NCI-H128 (cell line): ENCODE measurements at regions not wholly inside any gene's neighbourhood (a gene's known extent, or its start where the extent isn't known, plus 50 kb on each side); places are given as distances from the start of the nearest gene placed in this dataset.

Experiments
- DNase-seq: peaks from one replicate; lab custom pipeline; 2025; ENCODE audit not compliant: unreplicated experiment; lab: John Stamatoyannopoulos, UW

DNA sequence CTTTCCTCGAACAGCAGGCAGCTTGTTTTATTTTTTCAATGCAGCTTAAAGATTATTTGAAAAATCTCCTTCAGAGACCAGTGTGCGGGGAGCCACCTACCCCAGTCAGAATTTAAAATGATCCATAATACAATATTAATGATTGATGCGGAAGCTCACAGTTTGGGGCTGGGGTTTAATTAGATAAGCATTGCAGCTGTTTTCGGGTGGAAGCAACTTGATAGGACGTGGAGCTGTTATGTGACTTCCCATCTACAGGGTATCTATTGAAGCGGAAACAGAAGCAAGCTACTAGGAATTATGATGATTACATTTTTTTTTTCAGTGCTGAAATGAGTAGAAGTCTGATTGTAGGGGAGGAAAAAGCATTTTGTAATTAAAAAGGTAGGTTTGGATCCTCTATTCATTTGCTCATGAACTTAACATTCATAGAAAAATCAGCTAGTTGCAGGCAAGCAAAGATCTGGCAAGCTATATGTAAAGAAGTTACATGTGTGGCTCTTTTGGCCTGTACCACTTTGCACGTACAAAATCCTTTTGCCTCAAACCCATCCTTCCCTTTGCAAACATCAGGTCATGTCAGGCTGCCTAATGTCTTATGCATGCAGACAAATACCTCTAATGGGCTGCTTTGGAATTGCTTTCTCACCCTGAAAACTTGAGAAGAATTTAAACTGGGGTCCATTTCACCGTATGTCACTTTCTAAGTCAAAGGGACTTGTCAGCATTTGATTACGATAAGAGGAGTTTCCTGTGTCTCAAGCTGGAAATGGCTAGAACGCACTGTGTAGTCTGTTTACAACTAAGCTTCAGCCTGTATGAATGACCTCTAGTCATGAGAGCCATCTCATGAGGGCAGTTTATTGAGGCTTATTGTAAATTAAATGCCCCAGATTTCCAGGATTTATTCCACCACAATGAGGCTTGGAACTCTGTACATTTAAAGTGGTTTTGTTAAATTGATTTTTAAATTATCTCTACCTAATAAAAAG lies 267.1 kb upstream of the TMTC4 start:
- no peak for DNase-seq

DNA sequence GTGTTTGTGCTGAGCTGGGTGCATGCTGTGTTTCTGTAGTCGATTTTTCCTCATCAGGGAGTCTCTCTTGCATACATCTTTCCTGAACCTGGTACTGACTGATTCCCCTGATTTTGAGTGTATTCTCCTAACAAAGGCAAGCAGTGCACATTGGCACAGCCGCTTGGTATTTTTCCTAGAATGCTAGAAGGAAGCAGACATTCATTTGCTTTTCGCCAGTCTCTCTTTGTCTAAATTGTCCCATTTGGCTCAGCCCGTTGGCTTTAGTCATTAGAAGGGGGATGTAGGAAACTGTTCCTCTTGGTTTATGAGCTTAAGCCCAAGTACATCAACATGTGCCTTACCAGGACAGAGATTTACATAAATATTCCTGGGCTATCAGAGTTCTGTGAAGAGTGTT lies 266.1 kb upstream of the TMTC4 start:
- no peak for DNase-seq

DNA sequence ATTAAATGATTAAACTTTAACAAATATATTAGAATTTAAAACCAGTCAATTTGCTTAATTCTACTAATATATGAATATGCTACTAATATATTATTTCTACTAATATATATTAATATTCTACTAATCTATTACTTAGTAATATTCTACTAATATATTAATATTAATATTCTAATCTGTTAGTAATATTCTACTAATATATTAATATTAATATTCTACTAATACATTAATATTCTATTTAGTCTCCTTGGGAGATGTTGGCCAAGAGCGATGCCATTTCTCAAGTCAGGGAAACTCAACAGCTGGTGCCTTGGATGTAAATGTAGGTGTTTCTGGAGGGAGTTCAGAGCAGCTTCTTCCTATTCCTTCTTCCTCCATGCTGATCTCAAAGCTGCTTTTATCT lies 259.2 kb upstream of the TMTC4 start:
- DNase-seq = no peak

DNA sequence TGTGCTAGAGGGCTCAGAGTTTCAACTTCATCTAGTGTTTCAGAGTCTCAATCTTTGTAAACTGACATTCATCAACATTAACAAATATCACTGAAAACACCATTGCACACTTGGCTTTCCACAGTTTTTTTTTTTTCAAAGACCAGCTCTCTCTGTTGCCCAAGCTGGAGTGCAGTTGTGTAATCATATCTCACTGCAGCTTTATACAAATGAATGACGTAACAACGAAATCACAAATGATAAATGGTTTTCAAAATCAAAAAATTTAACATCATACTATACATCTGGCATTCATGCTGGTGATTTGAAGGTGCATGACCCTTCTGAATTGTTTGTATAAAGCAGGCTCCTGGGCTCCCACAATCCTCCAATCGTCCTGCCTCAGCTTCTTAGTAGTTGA lies 248.0 kb upstream of the TMTC4 start:
- DNase-seq = no peak

DNA sequence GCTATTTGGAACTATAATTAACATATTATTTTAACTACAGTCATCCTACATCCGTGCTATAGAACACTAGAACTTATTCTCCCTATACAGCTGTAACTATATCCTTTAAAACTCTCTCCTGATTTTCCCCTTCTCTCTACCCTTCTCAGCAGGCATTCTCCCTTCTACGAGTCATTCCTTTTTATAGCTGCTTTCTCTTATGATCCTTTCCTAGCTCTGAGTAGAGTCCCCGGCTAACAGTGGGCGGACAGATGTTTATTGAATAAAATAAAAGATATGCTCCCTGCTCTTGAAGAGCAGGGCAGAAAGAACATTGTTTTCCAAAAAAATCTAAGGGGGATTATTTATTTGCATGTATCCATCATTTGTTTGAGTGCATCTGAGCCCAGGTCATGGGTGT lies 246.5 kb upstream of the TMTC4 start:
- DNase-seq = no peak

DNA sequence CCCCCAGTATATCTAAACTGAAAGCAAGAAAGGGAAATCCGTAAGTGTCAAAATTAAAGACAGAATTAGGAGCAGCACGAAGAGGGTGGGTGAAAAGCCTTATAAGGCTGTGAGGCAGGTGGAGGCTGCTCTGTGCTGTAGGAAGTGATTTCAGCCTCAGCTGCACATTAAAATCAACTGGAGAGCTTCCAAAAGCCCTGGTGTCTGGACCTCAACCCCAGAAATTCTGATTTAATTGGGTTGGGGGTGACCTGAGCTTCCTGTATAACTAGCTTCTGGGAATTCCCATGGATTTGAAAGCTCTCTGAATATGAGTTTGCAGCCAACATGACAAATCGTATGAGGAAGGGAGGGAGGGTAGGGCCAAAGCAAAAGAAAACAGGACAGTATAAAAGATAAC lies 242.4 kb upstream of the TMTC4 start:
- DNase-seq = no peak

DNA sequence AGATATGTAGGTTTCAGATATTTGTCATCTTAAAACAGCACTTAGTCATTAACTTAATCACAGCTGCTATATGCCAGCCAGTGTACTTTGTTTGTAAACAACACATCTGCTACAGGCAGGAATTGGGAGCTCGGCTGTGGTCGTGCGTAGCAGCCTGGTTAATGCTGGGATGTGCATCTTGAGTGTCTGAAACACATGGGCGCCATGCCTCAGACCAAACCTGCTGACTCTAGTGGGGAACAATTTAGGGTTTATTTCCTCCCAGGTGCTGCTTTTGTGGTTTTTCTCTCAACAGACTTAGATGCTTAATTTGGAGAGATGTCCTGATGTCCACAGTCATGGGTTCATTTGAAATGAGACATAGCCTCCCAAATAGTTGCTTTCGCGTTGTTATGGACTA lies 238.5 kb upstream of the TMTC4 start:
- no peak for DNase-seq

DNA sequence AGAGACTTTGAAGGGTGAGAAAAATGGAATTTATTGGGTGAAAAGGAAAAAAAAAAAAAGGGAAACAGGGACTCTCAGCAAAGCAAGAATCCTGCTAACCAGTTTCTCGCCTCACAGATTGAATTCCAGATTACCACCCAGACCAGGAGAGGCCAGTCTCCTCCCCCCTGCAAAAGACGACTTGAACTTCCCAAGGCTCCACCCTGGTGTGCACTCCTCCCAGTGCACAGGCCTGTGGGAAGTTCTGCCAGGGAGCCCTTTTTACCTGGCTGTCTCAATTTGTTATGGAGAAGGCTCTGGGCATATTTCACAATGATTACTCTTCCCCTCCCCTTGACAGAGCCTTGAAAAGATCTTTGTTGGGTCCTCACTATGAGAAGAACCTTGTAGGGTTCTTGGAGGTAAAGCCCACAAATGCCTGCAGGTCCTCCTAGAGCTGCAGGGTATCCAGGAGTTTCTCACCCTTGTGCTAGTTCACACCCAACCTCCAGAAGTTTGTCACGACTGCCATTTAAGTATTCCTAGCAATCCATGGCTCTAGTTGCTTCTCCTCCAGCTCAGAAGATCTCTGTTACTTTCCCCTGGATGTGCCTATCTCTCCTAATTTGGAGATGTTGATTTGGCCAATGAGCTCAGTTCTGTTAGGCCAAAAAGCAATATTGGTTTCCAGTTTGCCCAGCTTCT lies 229.8 kb upstream of the TMTC4 start:
- DNase-seq = no peak

DNA sequence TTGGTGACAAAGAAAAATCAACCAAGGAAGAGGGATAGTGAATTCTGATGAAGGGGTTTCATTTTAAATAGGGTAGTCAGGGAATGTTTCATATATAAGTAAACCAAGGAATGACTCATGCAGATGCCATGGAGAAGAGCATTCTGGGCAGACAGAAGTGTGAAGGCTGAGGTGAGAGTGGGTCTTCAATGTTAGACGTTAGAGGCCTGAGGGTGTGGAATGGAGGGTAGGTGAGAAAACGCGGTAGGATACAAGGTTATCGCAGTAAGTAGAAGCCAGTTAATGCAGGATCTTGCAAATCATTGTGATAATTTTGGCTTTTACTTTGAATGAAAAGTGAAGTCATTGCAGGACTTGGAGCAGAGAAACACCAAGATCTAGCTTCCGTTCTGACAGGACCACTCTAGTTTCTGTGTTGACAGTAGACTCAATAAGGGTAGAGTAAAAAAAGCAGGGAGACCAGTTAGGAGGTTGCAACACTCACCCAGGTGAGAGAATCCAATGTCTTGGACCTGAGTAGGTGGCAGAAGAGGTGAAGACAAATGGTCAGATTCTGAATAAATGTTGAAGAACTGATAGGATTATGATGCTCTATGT lies 225.2 kb upstream of the TMTC4 start:
- DNase-seq = no peak

DNA sequence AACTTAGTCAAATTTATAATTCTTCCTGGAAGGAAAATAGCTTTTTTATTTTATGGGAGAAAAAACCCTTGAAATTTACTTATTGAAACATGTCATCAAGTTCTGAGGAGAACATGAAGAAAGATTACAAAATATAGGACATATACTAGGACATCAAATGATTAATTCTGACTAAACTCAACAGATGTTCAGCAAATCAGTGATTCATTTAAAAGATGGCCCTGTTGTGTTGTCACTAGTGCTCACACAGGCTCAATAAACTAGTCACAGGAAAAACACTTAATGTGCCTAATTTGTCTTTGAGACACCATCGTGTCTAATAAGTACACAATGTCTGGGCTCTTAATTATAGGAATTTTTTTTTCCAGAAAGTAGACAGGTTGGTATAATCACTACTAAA lies 223.8 kb upstream of the TMTC4 start:
- DNase-seq = no peak

DNA sequence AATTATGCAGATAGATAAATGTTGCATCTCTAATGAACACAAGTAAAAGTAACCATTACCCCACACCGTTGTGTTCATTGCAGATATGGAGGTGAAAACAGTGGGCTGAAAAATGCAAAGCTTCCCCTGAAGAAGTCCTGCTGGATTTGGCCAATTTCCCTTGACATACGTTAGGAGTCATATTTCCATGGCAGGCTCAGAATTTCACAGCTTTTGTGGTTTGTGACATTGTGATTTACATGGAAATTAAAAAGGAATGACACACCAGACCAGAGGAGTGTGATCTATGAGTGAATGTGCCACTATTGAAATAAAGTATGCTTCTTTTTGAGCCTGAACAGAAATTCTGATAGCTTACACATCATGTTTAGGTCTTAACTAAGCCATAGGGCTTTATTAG lies 221.1 kb upstream of the TMTC4 start:
- no peak for DNase-seq

DNA sequence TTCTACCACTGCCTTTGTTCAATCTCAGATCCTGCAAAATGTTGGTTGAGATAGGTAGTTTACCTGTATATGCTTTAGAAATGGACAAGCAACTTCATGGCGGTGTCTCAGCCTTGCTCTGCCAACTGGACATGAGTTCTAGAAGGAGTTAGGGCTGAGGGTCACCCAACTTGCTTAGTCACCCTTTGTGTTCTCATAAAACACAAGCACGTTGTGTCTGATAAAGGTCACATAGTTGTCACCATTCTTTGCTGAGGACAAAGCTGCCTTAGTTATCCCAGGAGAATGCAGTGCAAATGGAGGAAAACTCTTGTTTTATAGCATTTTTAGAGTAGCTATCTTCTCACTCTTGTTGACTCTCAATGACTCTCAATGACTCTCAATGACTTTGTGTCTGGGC lies 218.4 kb upstream of the TMTC4 start:
- no peak for DNase-seq

DNA sequence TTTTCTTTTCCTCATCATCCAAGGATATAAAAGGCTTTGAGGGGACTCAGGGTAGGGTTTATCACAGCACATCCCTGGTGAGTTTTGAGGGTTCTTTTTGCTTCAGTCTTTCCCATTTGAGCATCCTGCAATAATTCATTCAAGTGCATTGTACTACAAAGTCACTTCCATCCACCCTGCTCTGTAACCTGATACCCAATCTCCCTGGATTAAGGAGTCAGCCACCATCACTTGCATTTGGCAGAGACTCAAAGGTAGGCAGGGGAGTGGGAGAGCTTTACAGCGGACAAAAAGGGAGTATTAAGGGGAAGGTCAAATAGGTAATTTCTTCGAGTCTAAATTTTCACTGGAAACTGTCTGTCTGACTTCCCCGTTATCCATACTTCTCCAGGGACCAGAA lies 216.1 kb upstream of the TMTC4 start:
- no peak for DNase-seq

DNA sequence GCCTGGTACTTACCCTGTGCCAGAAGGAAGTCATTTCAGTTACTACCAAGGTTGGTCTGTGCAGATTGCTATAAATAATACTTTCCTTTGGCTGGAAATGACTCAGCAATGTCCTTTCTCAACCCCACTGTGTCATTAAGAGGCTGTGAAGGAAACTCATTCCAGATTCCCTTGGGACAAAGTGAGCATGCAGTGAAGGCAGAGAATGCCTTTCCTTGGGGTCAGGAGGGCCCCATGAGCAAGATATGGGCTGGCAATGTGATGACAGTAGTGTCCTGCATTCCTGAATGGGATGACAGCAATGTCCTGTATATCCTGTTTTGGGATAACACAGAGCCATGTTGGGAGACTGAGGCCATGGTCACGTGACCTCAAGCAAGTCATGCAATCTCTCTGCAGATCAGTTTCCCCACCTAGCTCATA lies 213.1 kb upstream of the TMTC4 start:
- no peak for DNase-seq

DNA sequence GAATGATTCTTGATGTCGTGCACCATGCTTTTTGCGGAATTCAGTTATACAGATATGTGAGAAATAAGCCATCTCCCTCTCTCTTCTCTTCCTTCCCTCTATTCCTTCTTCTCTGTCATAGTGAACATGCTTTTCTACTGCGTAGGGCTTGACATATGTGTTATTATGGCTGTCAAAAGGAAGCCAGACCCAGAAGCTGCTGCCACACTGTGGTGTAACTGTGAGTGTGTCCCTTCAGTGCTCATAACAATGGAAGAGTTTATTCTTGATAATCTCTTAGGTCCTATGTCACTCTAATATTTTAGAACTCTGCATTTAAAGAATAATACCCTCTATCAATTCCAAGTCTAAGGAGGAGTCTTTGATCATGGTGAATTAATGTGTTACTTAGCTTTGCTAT lies 208.9 kb upstream of the TMTC4 start:
- DNase-seq = no peak

DNA sequence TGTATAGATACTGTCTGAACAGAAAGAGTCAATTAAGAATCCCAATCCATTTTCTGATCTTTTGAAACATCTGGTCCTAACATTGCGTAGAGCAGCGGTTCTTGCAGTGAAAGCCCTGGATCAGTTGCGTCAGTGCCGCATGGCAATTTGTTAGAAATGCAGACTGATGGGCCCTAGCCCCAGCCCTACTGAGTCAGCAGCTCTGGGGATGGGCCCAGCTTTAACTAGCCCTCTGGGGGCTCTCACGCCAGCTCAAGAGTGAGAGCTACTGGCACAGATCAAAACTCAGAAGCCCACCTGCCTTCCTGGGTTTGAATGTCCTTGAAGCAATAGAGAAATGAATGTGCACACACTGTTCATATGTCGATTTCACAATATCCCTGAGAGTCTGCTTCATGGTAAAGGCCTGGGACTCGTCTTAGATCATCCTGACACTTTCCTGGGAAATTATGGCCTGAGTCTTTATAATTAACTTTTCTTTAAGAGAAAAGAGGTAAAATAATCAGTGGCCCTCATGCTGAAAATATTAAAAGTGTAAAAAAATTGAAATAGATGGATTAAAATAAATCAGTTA lies 206.8 kb upstream of the TMTC4 start:
- no peak for DNase-seq

DNA sequence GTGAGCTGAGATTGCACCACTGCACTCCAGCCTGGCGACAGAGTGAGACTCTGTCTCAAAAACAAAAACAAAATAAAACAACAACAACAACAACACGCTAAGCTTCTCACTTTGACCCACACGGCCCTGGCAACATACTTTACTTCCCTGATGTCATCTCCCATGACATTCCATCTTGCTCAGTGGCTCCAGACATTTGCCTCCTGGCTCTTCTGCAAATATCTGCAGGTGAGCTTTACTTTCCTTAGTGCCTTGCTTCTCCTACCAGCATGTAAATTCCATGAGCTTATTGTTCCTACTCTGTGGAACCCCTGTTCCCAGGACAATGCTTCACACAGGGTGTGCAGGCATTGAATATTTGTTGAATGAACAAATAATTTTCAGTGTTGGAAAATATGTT lies 205.6 kb upstream of the TMTC4 start:
- DNase-seq = no peak

DNA sequence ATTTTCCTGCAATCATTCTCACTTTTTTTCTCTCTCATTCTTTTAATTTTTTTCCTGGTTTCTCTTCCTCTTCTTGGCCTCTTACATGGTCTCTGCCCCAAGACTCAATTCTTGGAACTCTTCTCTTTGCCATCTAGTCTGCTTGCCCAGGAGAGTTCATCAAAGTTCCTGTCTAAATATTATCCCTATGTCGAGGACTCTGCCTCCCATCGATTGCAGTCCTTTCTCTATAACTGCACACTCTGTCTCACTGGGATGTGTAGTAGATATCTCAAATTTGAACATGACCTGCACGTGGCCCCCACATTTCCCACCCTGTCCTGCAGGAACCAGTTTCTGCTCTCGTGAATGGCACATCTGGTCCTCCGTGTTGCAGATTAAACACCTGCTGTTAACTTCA lies 204.7 kb upstream of the TMTC4 start:
- DNase-seq = no peak

DNA sequence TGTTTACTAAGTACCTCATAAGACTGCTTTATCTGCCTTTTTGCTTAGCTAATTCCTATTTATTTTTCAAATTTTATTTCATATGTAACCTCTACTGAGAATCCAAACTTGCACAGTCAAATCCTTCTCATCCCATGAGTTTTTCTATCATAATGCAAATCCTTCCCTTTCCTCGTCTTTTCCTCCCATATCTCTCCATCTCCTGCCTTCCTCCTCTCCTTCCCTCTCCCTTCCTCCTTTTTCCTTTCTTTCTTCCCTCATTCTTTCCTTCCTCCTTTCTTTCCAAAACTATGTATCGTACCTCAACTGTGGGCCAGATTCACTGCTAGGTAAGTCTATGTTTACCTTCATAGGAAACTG lies 201.4 kb upstream of the TMTC4 start:
- no peak for DNase-seq

DNA sequence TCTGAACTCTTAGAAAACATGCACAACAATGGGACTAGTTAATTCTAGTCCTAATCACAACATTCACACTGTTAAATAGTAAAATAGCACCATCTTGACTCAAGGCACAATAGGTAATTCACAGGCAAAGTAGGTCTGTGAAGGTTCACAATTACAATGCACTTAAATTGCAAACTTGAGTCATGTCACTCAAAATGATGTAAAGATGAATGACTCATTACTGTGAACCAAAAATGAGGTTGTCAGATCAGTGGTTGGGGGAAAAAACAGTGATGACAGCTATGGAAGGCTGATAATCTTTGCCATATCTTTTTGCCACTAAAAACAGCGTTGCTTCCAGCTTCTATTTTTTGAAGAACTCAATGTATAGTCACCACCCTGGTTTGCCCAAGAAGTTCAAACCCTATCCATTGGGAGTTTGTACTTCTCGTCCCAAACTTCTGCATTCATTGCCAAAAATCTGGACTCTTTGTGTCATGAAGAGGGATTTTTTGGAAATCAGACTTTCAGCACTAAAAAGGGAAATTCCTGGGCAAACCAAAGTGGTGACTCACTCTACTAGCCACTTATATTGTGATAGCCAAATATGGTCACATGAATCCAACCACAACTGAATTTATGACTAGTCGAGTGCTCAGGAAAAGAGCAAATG lies 200.9 kb upstream of the TMTC4 start:
- no peak for DNase-seq

DNA sequence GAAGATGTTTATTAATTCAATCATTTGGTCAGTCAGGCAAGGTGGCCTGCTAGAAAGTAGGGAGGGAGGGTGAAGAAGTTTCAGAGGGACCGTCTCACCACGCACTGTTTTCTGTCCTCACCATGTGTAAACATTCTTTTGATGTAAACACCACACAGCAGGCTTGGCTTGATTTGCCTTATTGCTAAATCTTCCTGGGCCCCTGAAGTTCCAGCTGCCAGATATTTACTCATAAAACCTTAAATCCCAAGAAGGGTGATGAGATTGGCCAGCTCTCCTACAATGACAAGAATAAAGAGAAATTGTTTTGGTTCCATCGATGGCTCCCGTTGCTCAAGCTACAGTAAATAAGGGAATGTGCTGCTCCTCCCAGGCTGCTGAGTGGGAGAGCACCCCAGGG lies 198.2 kb upstream of the TMTC4 start:
- DNase-seq = no peak
